ENCODE measurements at regions not wholly inside any gene's neighbourhood (a gene's known extent, or its start where the extent isn't known, plus 50 kb on each side); places are given as distances from the start of the nearest gene placed in this dataset.

DNA sequence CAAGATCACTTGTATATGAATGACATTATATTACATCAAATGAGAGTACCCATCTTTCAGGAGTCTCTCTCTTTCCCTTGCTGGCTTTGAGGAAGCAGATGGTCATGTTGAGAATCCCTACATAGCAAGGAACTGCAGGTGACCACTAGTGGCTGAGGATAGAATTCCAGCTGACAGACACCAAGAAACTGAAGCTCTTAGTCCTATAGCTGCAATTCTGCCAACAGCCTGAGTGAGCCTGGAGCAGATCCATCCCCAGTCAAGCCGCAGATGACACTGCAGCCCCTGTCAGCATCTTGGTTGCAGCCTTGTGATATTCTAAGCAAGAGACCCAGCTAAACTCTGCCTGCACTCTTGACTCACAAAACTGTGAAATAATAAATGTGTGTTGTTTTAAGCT is 531.5 kb downstream of the CSNK1G3 start:
- H3K4me3 ChIP-seq: no peak overlapping the region
- no peaks in the 10 kb centered on the region for H3K9me3 ChIP-seq
- H3K4me1 ChIP-seq: no peaks in the 10 kb centered on the region
- H3K36me3 ChIP-seq: no peaks in the 10 kb centered on the region
- H3K27ac ChIP-seq: no peak overlapping the region
- DNase-seq (ENCODE audit: low spot score in 2 of 2): no peak
- no peaks in the 10 kb centered on the region for H3K27me3 ChIP-seq
- TF ChIP-seq POLR2A (IDR thresholded peaks at IDR 0.05) (no peak), POLR2AphosphoS5 (IDR thresholded peaks at IDR 0.05) (no peak), EP300 (IDR thresholded peaks at IDR 0.05) (no peak)
- TF ChIP-seq, protein P1, sequence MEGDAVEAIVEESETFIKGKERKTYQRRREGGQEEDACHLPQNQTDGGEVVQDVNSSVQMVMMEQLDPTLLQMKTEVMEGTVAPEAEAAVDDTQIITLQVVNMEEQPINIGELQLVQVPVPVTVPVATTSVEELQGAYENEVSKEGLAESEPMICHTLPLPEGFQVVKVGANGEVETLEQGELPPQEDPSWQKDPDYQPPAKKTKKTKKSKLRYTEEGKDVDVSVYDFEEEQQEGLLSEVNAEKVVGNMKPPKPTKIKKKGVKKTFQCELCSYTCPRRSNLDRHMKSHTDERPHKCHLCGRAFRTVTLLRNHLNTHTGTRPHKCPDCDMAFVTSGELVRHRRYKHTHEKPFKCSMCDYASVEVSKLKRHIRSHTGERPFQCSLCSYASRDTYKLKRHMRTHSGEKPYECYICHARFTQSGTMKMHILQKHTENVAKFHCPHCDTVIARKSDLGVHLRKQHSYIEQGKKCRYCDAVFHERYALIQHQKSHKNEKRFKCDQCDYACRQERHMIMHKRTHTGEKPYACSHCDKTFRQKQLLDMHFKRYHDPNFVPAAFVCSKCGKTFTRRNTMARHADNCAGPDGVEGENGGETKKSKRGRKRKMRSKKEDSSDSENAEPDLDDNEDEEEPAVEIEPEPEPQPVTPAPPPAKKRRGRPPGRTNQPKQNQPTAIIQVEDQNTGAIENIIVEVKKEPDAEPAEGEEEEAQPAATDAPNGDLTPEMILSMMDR (IDR thresholded peaks at IDR 0.05): no peak
- 93% methylated on average over 1 of the region's 1 CpG for WGBS

DNA sequence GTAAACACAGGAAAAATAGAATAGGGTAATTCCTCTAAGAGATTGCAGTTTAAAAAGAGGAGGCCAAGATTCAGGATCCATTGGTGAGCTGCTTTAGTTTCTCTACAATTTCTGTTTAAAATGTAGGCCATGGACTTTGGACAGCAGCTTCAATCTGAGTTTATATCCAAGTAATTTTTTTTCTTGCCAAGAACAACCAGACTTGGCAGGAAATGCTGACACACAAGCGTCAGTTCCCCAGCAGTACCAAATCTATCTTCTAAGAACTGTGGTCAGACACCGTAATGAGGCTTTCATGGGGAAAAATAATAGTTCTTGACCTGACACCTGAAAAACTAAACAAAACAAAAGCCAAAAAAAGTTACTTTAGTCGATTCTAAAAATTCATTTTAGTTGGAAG is 528.8 kb downstream of the CSNK1G3 start:
- Histone ChIP-seq H3K9me3 (no peaks in the 10 kb centered on the region), H3K27ac (no peak overlapping the region), H3K4me3 (no peak overlapping the region), H3K36me3 (no peaks in the 10 kb centered on the region), H3K4me1 (no peaks in the 10 kb centered on the region), H3K27me3 (no peaks in the 10 kb centered on the region)
- DNase-seq (ENCODE audit: low spot score in 2 of 2): no peak
- 18% methylated on average over 3 of the region's 3 CpGs for WGBS
- no peak for TF ChIP-seq POLR2AphosphoS5 (IDR thresholded peaks at IDR 0.05)
- no peak for TF ChIP-seq EP300 (IDR thresholded peaks at IDR 0.05)
- TF ChIP-seq, protein P1 (IDR thresholded peaks at IDR 0.05): no peak
- TF ChIP-seq POLR2A (IDR thresholded peaks at IDR 0.05): no peak

DNA sequence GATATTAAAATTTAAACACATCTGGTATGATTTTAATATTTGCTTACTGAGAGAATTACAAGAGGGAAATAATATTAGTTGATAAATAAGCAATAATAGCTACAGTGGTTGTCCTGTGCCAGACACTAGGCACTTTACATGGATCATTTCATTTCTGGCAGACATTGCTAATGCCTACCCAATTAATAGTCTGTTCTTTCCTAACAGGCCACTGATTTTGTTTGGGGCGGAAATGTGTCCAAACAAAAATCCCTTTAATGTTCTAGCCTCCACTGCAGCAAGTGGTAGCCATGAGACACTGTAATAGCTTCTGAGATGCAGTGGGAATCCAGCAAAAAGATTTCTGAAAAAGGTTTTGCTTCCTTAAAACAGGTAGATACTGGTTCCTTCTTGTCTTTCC is 527.4 kb downstream of the CSNK1G3 start:
- TF ChIP-seq, protein P1 (IDR thresholded peaks at IDR 0.05): no peak
- TF ChIP-seq POLR2A (IDR thresholded peaks at IDR 0.05) (no peak), POLR2AphosphoS5 (IDR thresholded peaks at IDR 0.05) (no peak), EP300 (IDR thresholded peaks at IDR 0.05) (no peak)
- Histone ChIP-seq H3K27ac (no peak overlapping the region), H3K36me3 (no peaks in the 10 kb centered on the region), H3K4me1 (no peaks in the 10 kb centered on the region), H3K9me3 (no peaks in the 10 kb centered on the region), H3K4me3 (no peak overlapping the region), H3K27me3 (no peaks in the 10 kb centered on the region)
- 96% methylated on average over 1 of the region's 1 CpG for WGBS
- no peak for DNase-seq (ENCODE audit: low spot score in 2 of 2)

DNA sequence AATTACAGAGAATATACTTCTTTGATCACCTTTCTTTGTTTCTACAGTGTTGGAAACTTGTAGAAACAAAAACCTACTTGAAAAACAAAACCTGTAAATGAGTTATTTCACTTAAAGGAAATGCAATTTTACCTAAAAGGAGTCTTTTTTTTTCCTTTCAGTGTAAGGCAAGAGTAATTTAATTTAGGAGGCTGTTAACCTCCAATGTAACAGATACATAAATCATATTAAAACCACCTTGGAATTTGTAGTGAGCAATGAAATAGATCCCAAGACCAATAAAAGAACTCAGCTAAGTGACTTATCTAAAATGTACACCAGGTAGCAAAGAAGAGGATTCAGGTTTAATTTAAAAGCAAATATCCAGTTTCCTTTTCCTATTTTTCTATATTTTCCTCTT is 524.8 kb downstream of the CSNK1G3 start:
- Histone ChIP-seq H3K27me3 (no peaks in the 10 kb centered on the region), H3K27ac (no peak overlapping the region), H3K4me3 (no peak overlapping the region), H3K4me1 (no peaks in the 10 kb centered on the region), H3K9me3 (no peaks in the 10 kb centered on the region), H3K36me3 (no peaks in the 10 kb centered on the region)
- DNase-seq (ENCODE audit: low spot score in 2 of 2): no peak
- TF ChIP-seq, protein P1 (IDR thresholded peaks at IDR 0.05): no peak
- TF ChIP-seq EP300 (IDR thresholded peaks at IDR 0.05): no peak
- no peak for TF ChIP-seq POLR2AphosphoS5 (IDR thresholded peaks at IDR 0.05)
- TF ChIP-seq POLR2A (IDR thresholded peaks at IDR 0.05): no peak

DNA sequence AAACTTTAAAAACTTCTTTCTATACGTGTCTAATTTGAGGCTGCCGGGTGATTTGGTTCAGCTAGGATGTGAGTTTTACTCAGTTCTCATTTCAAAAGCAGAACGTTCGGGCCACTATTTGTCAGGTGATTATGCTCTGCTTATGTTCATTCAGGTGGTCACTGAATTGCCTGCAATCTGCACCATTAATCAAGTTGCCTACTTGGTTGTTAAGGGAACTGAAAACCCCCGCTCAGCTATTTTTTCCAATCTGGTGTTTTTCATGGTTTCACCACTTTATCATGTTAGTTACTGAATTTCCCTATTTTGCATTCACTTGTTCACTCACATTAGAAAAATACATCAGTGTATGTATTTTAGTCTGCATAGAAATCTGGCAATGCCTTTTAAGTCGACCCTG is 523.0 kb downstream of the CSNK1G3 start:
- H3K9me3 ChIP-seq: no peaks in the 10 kb centered on the region
- TF ChIP-seq POLR2AphosphoS5 (IDR thresholded peaks at IDR 0.05): no peak
- TF ChIP-seq, protein P1 (IDR thresholded peaks at IDR 0.05): no peak
- TF ChIP-seq EP300 (IDR thresholded peaks at IDR 0.05): no peak
- no peak for TF ChIP-seq POLR2A (IDR thresholded peaks at IDR 0.05)
- WGBS: 86% methylated on average over 6 of the region's 6 CpGs
- no peak overlapping the region for H3K4me3 ChIP-seq
- no peak for DNase-seq (ENCODE audit: low spot score in 2 of 2)
- no peaks in the 10 kb centered on the region for H3K36me3 ChIP-seq
- no peak overlapping the region for H3K27ac ChIP-seq
- H3K27me3 ChIP-seq: no peaks in the 10 kb centered on the region
- no peaks in the 10 kb centered on the region for H3K4me1 ChIP-seq
